ENCODE measurements at regions not wholly inside any gene's neighbourhood (a gene's known extent, or its start where the extent isn't known, plus 50 kb on each side); places are given as distances from the start of the nearest gene placed in this dataset.

GRCh38 chr7:159250471-159250870 is 105.8 kb upstream of the VIPR2 start:
- no peak for TF ChIP-seq CTCF (IDR thresholded peaks at IDR 0.05; ENCODE audit: low read depth, low read length, missing input control)
- no peak for TF ChIP-seq YY1 (IDR thresholded peaks at IDR 0.05)
- no peak for TF ChIP-seq REST (IDR thresholded peaks at IDR 0.05)
- TF ChIP-seq SP1 (IDR thresholded peaks at IDR 0.05): no peak
- no peak for TF ChIP-seq HNF4A (conservative IDR thresholded peaks at IDR 0.05)
- TF ChIP-seq ZBTB33 (IDR thresholded peaks at IDR 0.05): no peak
- no peak for TF ChIP-seq RXRA (IDR thresholded peaks at IDR 0.05)
- TF ChIP-seq MAX (IDR thresholded peaks at IDR 0.05): no peak
- no peak for TF ChIP-seq RAD21 (IDR thresholded peaks at IDR 0.05)
- TF ChIP-seq TAF1 (conservative IDR thresholded peaks at IDR 0.05): no peak

Measured in liver (tissue), 3 donors.